K562 (cell line): ENCODE measurements at regions not wholly inside any gene's neighbourhood (a gene's known extent, or its start where the extent isn't known, plus 50 kb on each side); places are given as distances from the start of the nearest gene placed in this dataset.

ENCODE experiments used
- ATAC-seq: fragments of 200-7000 bp; cut with Tn5 transposase; 3 replicates; pipeline ENCODE4 v1.9.1; 2020; ENCODE audit warnings: moderate library complexity
- BruUV-seq: library from RNA; stranded (reverse); fragments of 400-500 nt; replicated peaks from 2 replicates; lab custom pipeline; 2021; lab: Mats Ljungman, UMichigan
- CTCF ChIA-PET: fragments of 300-600 bp; formaldehyde crosslinking; extraction: SDS; loops from one replicate; lab custom pipeline; 2021; ENCODE audit warnings: low intra/inter-chr PET ratio; lab: Yijun Ruan, JAX
- POLR2A ChIA-PET: fragments of 300-600, 350-650 bp; sonication (Branson Sonifier 250); formaldehyde crosslinking; extraction: SDS; loops from one replicate; lab custom pipeline; 2021; ENCODE audit warnings: antibody characterized with exemption, inconsistent platforms; lab: Yijun Ruan, JAX
- DNase-seq, 4 experiments: peaks; one replicate each; pipeline versions ENCODE4 v3.0.0 to v3.0.0-alpha.2; 2011 to 2018; ENCODE audit warnings: low spot score in 3 of 4, mixed read lengths in 3 of 4; ENCODE audit errors: extremely low read depth in 1 of 4
- FAIRE-seq: peaks from 2 replicates; lab custom pipeline; 2011; peaks lifted over from hg19 to GRCh38; lab: Jason Lieb, UNC
- H2AFZ ChIP-seq: 2 replicates; pipeline ENCODE4 v1.6.0; 2011; ENCODE audit warnings: low read depth, low read length, control low read depth, inconsistent platforms
- H3K27ac ChIP-seq: fragments of 200-600 bp; 3 replicates; pipeline ENCODE4 v1.8.0; 2011; ENCODE audit warnings: low read depth, mild to moderate bottlenecking, control low read depth, inconsistent platforms, low read length, moderate library complexity, mixed read lengths; ENCODE audit errors: extremely low read depth
- H3K27me3 ChIP-seq, 2 experiments: fragments of 300-600 bp in 1 of 2; 2 replicates in 1 of 2; 3 replicates in 1 of 2; pipeline versions ENCODE4 v1.6.0 to v1.8.0; 2011; ENCODE audit warnings: inconsistent platforms in 2 of 2, low read length in 2 of 2, mild to moderate bottlenecking in 1 of 2, mixed read lengths in 1 of 2, moderate library complexity in 1 of 2; ENCODE audit not compliant: control insufficient read depth in 2 of 2, insufficient read depth in 2 of 2
- H3K36me3 ChIP-seq: fragments of 300-600 bp; 3 replicates; pipeline ENCODE4 v1.8.0; 2011; ENCODE audit warnings: mild to moderate bottlenecking, low read length, inconsistent platforms; ENCODE audit not compliant: control insufficient read depth, insufficient read depth
- H3K4me1 ChIP-seq, 2 experiments: fragments of 200-600 bp in 1 of 2; replicated peaks in 1 of 2; 2 replicates in 1 of 2; 3 replicates in 1 of 2; pipeline versions ENCODE4 v1.5.1 to v1.8.0; 2011; ENCODE audit warnings: inconsistent platforms in 2 of 2, low read length in 2 of 2, mild to moderate bottlenecking in 1 of 2, mixed read lengths in 1 of 2, moderate library complexity in 1 of 2; ENCODE audit not compliant: control insufficient read depth in 2 of 2, insufficient read depth in 2 of 2
- H3K4me2 ChIP-seq: 2 replicates; pipeline ENCODE4 v1.6.1; 2011; ENCODE audit warnings: low read length, control low read depth, inconsistent platforms, mixed read lengths; ENCODE audit not compliant: insufficient read depth
- H3K4me3 ChIP-seq: fragments of 200-600 bp; sonication (generic), shearing (Covaris generic); 2 replicates; pipeline ENCODE4 v1.5.1; 2016; ENCODE audit warnings: control low read depth, inconsistent platforms
- H3K79me2 ChIP-seq: fragments of 200-600 bp; 3 replicates; pipeline ENCODE4 v1.8.0; 2011; ENCODE audit warnings: low read length, inconsistent platforms; ENCODE audit not compliant: control insufficient read depth, insufficient read depth
- H3K9ac ChIP-seq, 2 experiments: 2 replicates each; pipeline versions ENCODE4 v1.6.0 to v1.6.1; 2011; ENCODE audit warnings: low read depth in 2 of 2, low read length in 2 of 2, control low read depth in 1 of 2, inconsistent platforms in 1 of 2, mild to moderate bottlenecking in 1 of 2, mixed read lengths in 1 of 2; ENCODE audit not compliant: insufficient read depth in 1 of 2
- H3K9me1 ChIP-seq: one replicate; pipeline ENCODE4 v1.6.0; 2011; ENCODE audit warnings: inconsistent platforms, mild to moderate bottlenecking, low read length, moderate library complexity; ENCODE audit not compliant: control insufficient read depth, insufficient read depth
- H3K9me3 ChIP-seq: replicated peaks from 2 replicates; pipeline ENCODE4 v1.5.1; 2011; ENCODE audit warnings: low read depth, low read length, inconsistent platforms; ENCODE audit not compliant: control insufficient read depth, insufficient read depth
- H4K20me1 ChIP-seq: replicated peaks from 2 replicates; pipeline ENCODE4 v1.6.1; 2011; ENCODE audit warnings: low read length, inconsistent platforms, mixed read lengths; ENCODE audit not compliant: control insufficient read depth, insufficient read depth
- DMBX1 ChIP-seq: fragments of 250-450 bp; sonication (Bioruptor Pico); IDR thresholded peaks from 2 replicates; pipeline ENCODE4 v1.8.0; 2022; ENCODE audit warnings: inconsistent platforms, mild to moderate bottlenecking, moderate library complexity, borderline replicate concordance
- FOXJ2 ChIP-seq: fragments of 200-800 bp; sonication (Bioruptor generic); IDR thresholded peaks from 2 replicates; pipeline ENCODE4 v1.6.1; 2016; ENCODE audit warnings: missing genetic modification characterization, missing compliant biosample characterization
- KDM5B ChIP-seq: fragments of 200-600 bp; sonication (generic); IDR thresholded peaks from 2 replicates; pipeline ENCODE4 v1.6.1; 2012; ENCODE audit warnings: low read depth, mild to moderate bottlenecking, moderate library complexity, low read length, control low read depth, inconsistent platforms; ENCODE audit not compliant: insufficient replicate concordance
- MCM7 ChIP-seq, 2 experiments: fragments of 450-650 bp; IDR thresholded peaks; 2 replicates each; pipeline ENCODE4 v1.6.1; 2016 to 2018
- NFYB ChIP-seq: IDR thresholded peaks from 2 replicates; pipeline ENCODE4 v1.6.1; 2011; ENCODE audit warnings: mild to moderate bottlenecking, moderate library complexity; ENCODE audit not compliant: insufficient read length; ENCODE audit errors: extremely low read depth
- OTX1 ChIP-seq: fragments of 450-650 bp; formaldehyde crosslinking; IDR thresholded peaks from 2 replicates; pipeline ENCODE4 v1.4.0; 2022; ENCODE audit warnings: mild to moderate bottlenecking
- ZNF699 ChIP-seq: fragments of 250-450 bp; sonication (Bioruptor Pico); IDR thresholded peaks from 2 replicates; pipeline ENCODE4 v1.8.0; 2021; ENCODE audit warnings: mild to moderate bottlenecking, moderate library complexity; ENCODE audit not compliant: insufficient replicate concordance
- ZNF79 ChIP-seq: fragments of 250-450 bp; sonication (Bioruptor Pico); IDR thresholded peaks from 2 replicates; pipeline ENCODE4 v1.4.0; 2020; ENCODE audit warnings: low read depth, mild to moderate bottlenecking, moderate library complexity
- WGBS: fragments of 100-300 bp; shearing (Covaris generic); methylation state at CpG from one replicate; pipeline ENCODE4 v1.1.6; 2016; ENCODE audit warnings: low coverage, mixed read lengths; ENCODE audit not compliant: insufficient coverage; ENCODE audit errors: missing lambda C conversion rate; 5-methylcytosine and 5-hydroxymethylcytosine counted together
- in situ Hi-C: fragments of 300-500 bp; cut with MboI; formaldehyde crosslinking; loops from 4 replicates; pipeline ENCODE4 v1.15.0; 2018; ENCODE audit warnings: inconsistent platforms, mixed read lengths
- intact Hi-C: fragments of 100-400 bp; cut with micrococcal nuclease; formaldehyde crosslinking; loops from 2 replicates; pipeline ENCODE4 v1.14.2; 2022
- TF ChIP-seq, protein P1 (sequence below): fragments of 450-650 bp; IDR thresholded peaks from 2 replicates; pipeline ENCODE4 v1.6.1; 2017; ENCODE audit warnings: antibody characterized with exemption, mild to moderate bottlenecking

DNA sequence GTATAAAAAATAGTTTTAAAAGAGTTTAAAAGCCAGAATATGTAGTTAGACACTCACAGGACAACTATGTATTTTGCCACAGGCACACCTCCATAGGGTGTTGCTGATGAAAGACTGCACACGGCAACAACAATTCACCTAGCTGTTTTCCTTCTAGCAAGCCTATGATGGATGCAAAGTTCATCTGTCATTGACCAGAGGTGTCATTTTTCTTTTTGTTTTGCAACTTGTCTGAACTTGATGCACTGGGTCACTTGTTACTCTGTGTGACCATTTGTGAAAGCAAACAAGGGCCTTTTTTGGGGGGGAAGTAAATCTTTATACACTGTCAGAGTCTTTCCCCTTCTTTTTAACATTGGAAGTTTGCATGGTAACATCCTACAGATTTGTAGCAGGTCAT, 258.0 kb upstream of the SEMA3A start:
- no peak overlapping the region for H3K4me2 ChIP-seq
- 21% methylated on average over 1 of the region's 1 CpG for WGBS
- DNase-seq = no peak

More for the DNA sequence above, 258.0 kb upstream of the SEMA3A start:
- Histone ChIP-seq H3K9me3 (no peaks in the 10 kb centered on the region), H3K9me1 (no peaks in the 10 kb centered on the region), H3K27me3 (no peaks in the 10 kb centered on the region), H2AFZ (no peak overlapping the region), H3K4me1 (no peaks in the 10 kb centered on the region), H3K4me3 (no peak overlapping the region), H4K20me1 (no peaks in the 10 kb centered on the region), H3K27ac (no peak overlapping the region), H3K9ac (no peak overlapping the region), H3K36me3 (no peaks in the 10 kb centered on the region), H3K79me2 (no peaks in the 10 kb centered on the region)
- no TSS peak for BruUV-seq
- no peak for ATAC-seq
- no peak for FAIRE-seq
- in situ Hi-C loops (no loop called here), intact Hi-C loops (no loop called here)
- ChIA-PET CTCF (no interaction called here), POLR2A (interaction anchor here (0.7 kb wide), 1 partner anchor 391 kb away, joined by 3 read pairs; no protein-coding TSS in a partner anchor)
- no peak for TF ChIP-seq ZNF79 (CRISPR knock-in tag)
- TF ChIP-seq ZNF699 = no peak
- no peak for TF ChIP-seq FOXJ2 (tag)
- TF ChIP-seq, protein P1, sequence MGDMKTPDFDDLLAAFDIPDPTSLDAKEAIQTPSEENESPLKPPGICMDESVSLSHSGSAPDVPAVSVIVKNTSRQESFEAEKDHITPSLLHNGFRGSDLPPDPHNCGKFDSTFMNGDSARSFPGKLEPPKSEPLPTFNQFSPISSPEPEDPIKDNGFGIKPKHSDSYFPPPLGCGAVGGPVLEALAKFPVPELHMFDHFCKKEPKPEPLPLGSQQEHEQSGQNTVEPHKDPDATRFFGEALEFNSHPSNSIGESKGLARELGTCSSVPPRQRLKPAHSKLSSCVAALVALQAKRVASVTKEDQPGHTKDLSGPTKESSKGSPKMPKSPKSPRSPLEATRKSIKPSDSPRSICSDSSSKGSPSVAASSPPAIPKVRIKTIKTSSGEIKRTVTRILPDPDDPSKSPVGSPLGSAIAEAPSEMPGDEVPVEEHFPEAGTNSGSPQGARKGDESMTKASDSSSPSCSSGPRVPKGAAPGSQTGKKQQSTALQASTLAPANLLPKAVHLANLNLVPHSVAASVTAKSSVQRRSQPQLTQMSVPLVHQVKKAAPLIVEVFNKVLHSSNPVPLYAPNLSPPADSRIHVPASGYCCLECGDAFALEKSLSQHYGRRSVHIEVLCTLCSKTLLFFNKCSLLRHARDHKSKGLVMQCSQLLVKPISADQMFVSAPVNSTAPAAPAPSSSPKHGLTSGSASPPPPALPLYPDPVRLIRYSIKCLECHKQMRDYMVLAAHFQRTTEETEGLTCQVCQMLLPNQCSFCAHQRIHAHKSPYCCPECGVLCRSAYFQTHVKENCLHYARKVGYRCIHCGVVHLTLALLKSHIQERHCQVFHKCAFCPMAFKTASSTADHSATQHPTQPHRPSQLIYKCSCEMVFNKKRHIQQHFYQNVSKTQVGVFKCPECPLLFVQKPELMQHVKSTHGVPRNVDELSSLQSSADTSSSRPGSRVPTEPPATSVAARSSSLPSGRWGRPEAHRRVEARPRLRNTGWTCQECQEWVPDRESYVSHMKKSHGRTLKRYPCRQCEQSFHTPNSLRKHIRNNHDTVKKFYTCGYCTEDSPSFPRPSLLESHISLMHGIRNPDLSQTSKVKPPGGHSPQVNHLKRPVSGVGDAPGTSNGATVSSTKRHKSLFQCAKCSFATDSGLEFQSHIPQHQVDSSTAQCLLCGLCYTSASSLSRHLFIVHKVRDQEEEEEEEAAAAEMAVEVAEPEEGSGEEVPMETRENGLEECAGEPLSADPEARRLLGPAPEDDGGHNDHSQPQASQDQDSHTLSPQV = no peak
- no peak for TF ChIP-seq DMBX1 (CRISPR knock-in tag)
- no peak for TF ChIP-seq KDM5B
- TF ChIP-seq NFYB = no peak
- no peak for TF ChIP-seq MCM7 (IDR thresholded peaks at IDR 0.05)
- TF ChIP-seq OTX1 = no peak
